LNCAP (cell line): ENCODE measurements at regions not wholly inside any gene's neighbourhood (a gene's known extent, or its start where the extent isn't known, plus 50 kb on each side); places are given as distances from the start of the nearest gene placed in this dataset.

Experiments used
- TF ChIP-seq, protein P1 (sequence below): fragments of 450-650 bp; IDR thresholded peaks from 2 replicates; pipeline ENCODE4 v1.5.1; 2017; ENCODE audit warnings: mild to moderate bottlenecking

DNA sequence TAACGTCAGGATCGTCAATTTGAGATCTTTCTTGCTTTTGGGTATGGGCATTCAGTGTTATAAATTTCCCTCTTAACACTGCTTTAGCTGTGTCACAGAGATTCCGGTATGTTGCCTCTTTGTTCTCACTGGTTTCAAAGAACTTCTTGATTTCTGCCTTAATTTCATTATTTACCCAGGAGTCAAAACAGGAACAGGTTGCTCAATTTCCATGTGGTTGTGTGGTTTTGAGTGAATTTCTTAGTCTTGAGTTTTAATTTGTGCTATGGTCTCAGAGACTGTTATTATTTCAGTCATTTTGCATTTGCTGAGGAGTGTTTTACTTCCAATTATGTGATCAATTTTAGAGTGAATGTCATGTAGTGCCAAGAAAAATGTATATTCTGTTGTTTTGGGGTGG is 153.1 kb downstream of the PCDH17 start:
- TF ChIP-seq, protein P1, sequence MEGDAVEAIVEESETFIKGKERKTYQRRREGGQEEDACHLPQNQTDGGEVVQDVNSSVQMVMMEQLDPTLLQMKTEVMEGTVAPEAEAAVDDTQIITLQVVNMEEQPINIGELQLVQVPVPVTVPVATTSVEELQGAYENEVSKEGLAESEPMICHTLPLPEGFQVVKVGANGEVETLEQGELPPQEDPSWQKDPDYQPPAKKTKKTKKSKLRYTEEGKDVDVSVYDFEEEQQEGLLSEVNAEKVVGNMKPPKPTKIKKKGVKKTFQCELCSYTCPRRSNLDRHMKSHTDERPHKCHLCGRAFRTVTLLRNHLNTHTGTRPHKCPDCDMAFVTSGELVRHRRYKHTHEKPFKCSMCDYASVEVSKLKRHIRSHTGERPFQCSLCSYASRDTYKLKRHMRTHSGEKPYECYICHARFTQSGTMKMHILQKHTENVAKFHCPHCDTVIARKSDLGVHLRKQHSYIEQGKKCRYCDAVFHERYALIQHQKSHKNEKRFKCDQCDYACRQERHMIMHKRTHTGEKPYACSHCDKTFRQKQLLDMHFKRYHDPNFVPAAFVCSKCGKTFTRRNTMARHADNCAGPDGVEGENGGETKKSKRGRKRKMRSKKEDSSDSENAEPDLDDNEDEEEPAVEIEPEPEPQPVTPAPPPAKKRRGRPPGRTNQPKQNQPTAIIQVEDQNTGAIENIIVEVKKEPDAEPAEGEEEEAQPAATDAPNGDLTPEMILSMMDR: no peak

DNA sequence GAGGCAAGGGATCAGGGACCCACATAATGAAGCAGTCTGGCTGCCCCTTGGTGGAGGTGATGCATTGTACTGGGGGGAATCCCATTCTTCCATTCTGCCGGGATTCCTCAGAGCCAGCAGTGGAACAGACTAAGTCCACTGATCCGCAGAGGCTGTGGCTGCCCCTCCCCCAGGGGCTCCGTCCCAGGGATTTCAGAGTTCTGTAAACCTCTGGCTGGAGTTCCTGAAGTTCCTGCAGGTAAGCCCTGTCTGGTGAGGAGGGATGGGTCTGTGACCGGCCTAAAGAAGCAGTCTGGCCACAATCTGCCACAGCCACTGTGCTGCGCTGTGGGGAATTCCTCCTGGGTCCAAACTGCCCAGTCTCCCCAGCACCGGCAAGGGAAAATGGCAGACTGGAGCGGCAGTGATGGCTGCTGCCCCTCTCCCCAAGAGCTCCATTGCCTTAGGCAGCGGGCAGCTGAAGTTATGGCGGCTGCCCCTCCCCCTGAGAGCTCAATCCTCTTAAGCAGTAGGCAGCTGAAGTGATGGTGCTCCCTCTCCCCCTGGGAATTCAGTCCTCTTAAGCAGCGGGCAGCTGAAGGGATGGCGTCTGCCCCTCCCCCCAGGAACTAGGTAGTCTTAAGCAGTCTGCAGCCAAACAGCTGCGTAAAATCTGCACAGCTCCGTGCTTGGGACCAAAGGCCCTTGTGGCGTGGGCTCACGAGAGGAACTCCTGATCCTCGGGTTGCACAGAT is 155.7 kb downstream of the PCDH17 start:
- TF ChIP-seq, protein P1: no peak

DNA sequence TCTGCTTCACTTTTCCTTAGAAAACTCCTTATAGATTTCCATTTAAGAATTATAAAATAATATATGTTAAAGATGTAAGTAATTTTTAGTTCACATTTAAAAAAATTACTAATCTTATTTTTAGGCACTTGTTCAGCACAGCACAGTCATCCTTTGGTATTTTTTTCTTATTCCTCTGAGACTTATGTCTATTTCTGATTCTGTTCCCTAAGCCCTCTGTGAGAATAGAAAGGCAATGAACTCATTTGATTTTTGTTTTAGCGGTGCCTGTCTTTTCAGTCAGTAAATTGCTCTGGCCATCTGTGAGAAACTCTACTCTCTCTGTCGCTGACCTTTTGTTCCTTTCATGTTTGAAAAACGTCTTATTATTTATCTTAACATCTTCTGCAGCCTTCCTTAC is 168.1 kb downstream of the PCDH17 start:
- TF ChIP-seq, protein P1: no peak

DNA sequence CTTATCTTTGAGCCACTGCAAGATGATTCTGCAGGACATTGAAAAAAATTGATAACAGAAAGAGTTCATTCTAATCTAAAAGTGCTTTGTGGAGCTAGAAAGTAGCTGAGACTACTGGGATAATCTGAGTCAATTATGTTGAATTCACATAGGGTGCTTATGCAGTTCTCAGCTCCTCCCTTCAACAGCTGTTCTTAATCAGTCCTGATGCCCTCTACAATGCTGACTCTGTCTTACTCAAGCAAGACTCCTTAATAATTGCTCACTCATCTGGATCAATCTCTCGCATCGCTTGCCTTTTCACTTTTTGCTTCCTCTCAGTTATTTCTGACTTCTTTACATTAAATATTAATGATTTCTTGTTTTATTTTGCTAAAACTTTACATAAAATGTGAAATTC is 182.1 kb downstream of the PCDH17 start:
- TF ChIP-seq, protein P1: no peak

DNA sequence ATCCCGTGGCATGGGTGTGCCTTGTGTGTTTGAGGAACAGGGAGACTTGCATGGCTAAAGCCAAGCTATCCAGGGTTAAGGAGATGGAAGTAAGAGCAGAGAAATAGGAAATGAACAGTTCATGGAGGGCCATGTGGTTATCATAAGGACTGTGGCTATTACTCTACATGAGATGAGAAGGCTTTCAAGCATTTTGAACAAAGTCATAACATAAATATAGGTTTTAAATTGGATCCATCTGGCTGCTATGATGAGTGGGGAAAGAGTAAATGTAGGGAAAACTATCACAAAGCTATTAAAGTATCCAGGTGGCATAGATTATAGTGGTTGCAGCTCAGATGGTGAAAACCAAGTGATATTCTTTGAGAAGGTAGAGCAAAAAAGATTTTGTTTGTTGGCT is 184.1 kb downstream of the PCDH17 start:
- TF ChIP-seq, protein P1: no peak

DNA sequence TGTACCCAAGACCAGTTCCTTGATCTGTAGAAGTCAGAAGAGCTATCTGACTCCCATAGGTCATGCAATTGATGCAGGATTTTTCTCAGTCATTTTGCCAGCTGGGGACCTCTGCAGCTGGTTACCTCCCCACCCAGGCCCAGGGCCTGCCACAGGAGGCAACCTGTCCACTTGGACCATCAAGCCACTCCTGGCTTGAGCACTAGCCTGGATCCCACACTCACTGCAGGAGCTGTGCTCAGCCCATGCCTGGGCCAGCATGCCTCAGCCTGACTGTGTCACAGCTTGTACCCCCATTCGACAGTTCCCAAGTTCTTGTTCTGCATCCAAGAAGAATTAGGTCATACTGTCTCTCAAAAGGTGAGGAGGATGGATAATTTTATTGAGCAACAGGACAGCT is 189.4 kb downstream of the PCDH17 start:
- TF ChIP-seq, protein P1: no peak

DNA sequence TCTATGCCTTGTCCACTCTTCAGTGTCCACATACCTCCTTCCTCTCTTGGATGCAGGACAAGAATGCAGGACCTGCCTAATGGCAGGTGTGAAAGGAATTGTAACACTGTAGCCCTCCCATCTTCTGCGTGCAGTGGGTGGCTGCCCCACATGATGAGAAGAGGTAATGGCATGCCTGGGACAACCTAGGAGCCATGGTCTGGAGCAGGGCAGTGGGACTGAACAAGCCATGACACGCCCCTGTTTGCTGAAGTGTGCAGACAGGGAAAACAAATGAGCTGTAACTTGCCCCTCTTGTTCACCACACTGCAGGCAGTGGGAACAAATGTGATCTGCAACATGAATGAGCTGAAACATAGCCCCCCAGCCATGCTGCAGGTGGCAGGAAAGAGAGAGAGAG is 192.2 kb downstream of the PCDH17 start:
- TF ChIP-seq, protein P1: no peak

DNA sequence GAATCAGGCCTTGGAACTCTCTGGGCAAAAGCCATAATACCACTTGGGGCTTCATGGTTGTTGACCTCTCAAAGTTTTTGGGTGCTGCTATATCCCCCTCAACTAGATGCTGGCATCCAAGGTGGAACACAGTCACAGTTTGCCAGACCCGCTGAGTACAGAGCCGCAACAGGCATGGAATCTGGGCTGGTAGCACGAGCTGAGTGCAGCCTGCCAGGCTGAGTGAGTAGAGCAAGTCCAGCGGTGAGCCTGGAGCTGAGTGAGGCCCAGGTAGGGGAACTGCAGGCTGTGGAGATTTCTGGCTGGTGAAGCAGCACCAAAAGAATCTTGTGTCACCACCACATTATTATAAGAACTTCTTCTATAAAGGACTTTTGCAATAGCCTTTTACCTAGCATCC is 192.6 kb downstream of the PCDH17 start:
- TF ChIP-seq, protein P1: no peak
